Pulmonary artery endothelial cell (primary cell): ENCODE measurements at regions not wholly inside any gene's neighbourhood (a gene's known extent, or its start where the extent isn't known, plus 50 kb on each side); places are given as distances from the start of the nearest gene placed in this dataset.
"Not testable (repeated sequence)": the region's sequence is repeated elsewhere in the genome, so short reads cannot be mapped to it uniquely, and the experiment has no call there.

Source experiments
- DNase-seq: peaks from one replicate; pipeline ENCODE4 v3.0.0-alpha.2; 2011; ENCODE audit warnings: low read depth, low spot score

GRCh38 chrX:46168254-46168653 is 377.0 kb downstream of the ZNF674 start:
- DNase-seq = no peak

DNA sequence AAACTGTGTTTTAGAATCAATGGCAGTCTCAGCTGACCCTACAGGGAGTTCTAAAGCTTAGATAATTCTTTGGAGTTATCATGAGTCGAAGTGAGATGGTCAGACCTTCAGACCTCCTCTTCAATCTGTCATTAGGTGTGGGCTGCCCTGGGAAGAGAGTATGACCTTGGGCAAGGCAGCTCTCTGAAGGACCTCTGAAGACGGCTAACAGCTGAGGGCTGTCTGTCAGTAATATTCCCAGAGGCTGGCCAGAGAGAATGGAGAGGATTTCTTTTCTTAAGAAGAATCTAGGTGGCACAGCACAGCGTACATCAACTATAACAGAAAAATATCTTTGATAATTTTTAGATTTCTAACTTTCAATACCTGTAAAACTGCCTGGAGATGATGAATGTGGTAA is 379.4 kb downstream of the ZNF674 start:
- no peak for DNase-seq

DNA sequence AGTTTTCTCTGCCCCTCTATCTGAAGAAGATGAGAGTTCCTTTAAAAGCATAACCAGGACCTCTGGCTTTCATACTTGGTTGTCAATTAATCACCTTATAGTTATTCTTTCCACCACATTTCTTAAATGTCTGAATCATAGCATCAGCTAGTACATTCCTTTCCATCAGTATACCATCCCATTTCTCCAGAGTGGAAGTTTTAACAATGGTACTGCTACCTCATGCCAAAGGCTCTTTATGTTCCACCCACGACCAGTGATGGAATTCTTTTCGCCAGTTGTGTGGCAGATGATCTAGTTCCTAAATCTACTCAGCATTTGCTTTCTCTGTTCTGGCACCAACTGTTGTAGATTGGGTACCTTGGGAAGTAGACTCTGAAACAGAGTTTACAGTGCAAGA is 379.8 kb downstream of the ZNF674 start:
- DNase-seq = no peak

DNA sequence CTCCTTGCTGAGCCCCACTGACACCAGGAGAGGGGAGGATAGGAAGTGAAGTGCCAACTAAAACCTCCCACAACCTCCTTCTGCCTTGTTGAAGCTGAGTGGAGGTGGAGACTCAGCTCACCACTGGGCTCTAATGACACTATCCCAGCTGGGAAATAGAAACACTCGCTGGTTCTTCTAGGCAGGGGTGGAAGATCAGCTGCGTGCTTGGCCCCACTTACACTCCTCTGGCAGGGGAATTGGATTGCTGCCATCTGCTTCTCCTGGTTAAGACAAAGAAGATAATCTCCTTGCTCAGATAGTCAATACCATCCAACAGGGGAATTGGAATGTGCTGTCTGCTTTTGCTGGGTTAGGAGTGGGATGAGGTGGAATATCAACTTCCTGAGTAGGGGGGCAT is 392.5 kb downstream of the ZNF674 start:
- DNase-seq = no peak

GRCh38 chrX:46151332-46151731 is 393.9 kb downstream of the ZNF674 start:
- not testable (repeated sequence) for DNase-seq

GRCh38 chrX:46144566-46144965 is 400.7 kb downstream of the ZNF674 start:
- no peak for DNase-seq

DNA sequence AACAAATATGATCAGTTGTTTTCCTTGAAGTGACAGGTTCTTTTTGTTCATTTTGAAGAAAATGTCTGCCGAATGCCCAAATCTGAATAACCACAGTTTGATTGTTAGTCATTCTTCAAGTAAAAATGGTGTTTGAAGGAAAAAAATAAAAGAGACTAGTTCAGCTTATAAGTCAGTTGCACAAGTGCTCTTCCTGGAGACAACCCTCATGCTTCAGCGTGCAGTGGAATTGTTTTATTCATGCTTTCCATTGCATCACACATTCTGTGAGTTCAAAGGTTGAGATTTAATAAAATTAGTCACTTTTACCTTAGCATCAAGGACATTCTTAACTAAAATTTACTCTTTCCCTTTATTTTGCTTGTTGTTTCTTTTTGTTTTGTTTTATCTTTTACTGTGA is 404.9 kb downstream of the ZNF674 start:
- no peak for DNase-seq

- DNase-seq = no peak
These were observed 415.0 kb downstream of the ZNF674 start for GRCh38 chrX:46130247-46130646.

DNA sequence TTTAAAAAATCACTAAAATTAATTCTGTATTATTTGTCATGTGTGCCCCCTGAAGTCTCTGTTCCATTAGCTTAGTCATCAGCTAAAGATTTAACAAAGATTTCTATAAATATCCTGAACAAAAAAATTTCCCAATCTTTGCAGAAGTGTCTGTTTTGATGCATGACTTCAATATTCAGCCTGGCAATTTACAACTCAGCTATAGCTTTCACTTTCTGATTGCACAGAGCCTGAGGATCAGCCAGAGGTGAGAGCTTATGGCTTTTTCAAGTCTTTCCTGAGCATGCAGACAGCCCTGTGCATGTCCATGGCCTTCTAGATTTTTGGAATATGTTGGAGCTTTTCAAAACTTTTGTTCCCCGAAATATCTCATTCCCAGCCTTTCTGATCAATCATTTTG is 420.1 kb downstream of the ZNF674 start:
- DNase-seq = no peak

DNA sequence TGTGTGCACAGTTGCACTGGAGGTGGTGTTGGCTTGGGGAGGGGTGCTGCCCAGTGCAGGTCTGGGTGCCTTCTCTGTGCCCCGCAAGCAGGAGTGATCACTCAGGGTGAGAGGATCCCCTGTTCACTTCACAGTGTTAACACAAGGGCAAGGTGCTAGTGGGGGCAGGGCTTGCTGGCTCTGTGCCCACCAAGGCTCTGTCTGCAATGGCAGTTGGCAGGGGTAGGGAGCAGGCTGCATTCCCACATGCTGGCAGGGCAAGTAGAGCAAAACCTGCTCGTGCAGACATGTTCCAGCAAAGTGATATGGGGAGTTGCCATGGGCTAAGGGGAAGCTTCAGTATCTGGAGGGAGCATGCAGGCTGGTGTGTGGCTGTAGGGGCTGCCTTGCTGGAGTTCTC is 428.0 kb downstream of the ZNF674 start:
- DNase-seq = no peak

DNA sequence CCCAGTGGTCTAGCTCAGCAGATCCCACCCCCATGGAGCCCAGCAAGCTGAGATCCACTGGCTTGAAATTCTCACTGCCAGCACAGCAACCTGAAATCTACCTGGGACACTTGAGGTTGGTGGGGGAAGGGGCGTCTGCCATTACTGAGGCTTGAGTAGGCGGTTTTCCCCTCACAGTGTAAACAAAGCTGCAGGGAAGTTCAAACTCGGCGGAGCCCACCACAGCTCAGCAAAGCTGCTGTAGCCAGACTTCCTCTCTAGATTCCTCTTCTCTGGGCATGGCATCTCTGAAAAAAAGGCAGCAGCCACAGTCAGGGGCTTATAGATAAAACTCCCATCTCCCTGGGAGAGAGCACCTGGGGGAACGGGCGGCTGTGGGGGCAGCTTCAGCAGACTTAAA is 457.9 kb downstream of the ZNF674 start:
- DNase-seq = not testable (repeated sequence)

DNA sequence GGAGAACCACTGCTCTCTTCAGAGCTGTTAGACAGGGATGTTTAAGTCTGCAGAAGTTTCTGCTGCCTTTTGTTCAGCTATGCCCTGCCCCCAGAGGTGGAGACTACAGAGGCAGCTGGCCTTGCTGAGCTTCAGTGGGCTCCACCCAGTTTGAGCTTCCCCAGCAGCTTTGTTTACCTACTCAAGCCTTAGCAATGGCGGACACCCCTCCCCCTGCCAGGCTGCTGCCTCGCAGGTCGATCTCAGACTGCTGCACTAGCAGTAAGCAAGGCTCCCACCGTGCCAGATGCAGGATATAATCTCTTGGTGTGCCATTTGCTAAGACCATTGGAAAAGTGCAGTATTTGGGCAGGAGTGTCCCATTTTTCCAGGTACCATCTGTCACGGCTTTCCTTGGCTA is 465.1 kb downstream of the ZNF674 start:
- DNase-seq = not testable (repeated sequence)

DNA sequence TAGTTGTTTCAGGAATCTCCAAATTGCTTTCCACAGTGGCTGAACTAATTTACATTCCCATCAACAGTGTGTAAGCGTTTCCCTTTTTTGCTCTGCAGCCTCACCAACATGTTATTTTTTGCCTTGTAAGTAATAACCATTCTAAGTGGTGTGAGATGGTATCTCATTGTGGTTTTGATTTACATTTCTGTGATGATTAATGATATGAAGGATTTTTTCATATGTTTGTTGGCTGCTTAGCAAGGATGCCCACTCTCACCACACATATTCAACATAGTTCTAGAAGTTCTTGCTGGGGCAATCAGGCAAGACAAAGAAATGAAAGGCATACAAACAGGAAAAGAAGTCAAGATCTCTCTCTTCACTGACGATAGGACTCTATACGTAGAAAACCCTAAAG is 472.4 kb downstream of the ZNF674 start:
- DNase-seq = no peak

DNA sequence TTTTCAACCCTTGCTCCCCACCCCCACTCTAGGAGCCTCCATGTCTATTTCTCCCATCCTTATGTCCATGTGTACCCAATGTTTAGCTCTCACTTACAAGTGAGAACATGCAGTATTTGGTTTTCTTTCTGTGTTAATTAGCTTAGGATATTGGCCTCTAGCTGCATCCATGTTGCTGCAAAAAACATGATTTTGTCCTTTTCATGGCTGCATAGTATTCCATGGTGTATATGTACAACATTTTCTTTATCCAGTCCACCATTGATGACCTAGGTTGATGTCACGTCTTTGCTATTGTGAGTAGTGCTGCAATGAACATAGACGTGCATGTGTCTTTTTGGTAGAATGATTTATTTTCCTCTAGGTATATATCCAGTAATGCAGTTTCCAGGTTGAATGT is 472.8 kb downstream of the ZNF674 start:
- no peak for DNase-seq

DNA sequence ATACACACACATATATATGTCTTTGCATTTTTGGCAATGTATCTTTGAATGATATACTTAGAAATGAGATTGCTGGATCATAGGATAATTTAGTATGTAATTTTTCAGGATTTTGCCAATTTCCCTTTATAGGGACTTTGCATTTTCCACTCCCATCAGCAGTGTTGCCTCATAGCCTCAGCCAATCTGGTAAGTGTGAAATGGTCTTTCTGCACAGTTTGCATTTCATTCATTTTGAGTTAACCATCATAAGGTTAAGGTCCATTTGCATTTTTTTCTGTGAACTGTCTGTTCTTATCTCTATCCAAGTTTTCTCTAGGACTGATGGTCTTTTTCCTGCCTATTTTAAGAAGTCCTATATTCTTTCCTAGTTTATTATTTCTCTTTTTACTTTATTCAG is 474.8 kb downstream of the ZNF674 start:
- no peak for DNase-seq

DNA sequence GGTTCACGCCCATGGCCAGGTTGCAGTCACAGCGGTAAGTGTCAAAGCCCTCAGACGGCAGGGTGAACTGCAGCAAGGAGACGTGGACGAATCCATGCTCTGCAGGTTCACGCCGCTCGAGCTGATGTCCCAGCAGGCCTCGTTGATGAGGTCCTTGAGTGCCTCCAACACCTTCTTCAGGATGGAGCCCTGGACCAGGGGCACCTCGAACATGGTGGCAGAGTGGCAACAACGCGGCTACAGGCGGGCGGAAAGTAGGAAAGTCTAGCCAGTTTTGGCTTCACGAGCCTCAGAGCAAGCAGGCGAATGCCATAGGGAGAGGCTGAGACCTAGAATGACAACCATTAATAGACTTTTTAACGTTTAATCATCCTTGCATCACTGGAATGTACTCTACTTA is 485.9 kb downstream of the ZNF674 start:
- no peak for DNase-seq

DNA sequence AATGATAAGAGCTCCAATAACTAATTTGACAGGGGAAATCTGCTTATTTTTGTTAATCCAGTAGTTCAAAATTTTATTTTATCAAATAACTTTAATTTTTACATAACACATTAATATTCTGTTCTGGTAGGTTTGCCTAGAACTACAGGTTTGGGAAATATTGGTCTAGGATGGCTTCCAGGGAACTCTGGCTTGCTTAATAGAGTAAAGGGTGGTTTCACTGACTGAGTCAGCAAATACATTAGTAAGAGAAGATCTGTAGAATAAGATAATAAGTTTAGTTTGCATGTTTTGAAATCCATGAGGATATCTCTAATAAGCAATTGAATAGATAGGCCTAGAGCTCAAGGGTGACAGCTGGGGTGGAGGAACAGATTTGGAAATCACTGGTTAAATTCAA is 500.7 kb downstream of the ZNF674 start:
- no peak for DNase-seq

DNA sequence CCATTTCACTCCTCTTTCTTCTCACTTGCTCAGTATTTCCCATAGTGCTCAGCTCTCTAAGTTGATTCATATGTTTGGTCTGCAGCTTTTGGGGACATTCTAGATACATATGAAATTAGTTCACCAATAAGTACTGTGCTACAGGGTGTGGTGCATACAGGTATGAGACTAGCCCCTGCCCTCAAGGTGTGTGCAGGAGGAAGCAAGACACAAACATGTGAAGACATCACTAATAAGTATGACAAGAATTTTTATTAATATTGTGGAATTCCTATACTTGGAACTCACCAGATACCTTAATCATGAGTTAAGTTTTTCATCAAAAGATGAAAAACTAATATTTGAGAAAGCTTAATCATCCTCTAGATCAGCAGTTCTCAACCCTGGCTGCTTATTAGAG is 505.2 kb downstream of the ZNF674 start:
- no peak for DNase-seq

GRCh38 chrX:46039526-46039925 is 505.7 kb downstream of the ZNF674 start:
- DNase-seq = no peak

DNA sequence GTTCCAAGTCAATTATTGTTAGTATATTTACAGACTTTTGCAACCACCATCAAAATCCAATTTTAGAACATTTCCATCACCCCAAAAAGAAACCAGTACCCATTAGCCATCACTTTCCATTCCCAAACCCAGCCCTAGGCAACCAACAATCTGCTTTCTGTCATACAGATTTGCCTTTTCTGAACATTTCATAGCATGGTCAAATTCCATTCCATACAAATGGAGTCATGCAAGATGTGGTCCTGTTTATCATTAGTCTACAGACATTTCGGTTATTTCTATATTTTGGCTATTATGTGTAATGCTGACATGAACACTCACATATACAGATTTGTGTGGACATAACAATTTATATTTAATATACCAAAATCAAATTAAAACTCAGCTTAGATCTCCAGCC is 508.7 kb downstream of the ZNF674 start:
- DNase-seq = no peak

DNA sequence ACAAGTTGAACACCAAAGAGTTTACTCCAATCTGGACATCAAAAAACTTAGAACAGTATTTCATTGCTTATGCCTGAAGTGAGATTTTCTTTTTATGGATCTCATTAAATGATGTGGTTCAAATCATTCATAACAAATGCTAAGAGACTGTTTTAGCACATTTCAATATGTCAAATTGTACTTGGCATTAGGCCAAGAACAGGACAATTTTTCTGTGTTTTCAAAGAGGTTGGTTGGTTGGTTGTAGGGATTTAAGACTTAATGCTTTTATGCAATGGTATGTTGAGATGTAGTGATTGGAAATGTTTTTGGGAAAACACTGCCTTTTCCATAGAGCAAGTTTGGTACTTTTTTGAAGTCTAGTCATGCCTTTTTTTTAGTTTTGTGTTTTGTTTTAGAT is 510.4 kb downstream of the ZNF674 start:
- no peak for DNase-seq

DNA sequence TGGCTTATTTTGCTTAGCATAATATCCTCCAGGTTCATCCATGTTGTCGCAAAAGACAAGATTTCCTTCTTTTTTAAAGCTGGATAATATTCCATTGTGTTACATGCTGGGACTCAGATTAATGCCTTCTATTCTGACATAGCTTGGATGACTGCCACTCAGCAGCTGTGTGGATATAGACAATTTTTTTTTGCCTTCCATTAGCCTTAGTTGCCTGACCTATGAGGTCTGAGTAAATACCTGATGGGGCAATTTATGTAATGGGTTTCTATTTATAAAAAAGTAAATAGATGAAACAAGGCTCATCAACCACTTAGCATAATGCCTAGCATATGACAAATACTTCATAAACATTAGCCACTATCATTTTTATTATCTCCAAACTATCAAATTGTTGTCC is 515.4 kb downstream of the ZNF674 start:
- DNase-seq = no peak

- DNase-seq = no peak
These were observed 528.9 kb downstream of the ZNF674 start for GRCh38 chrX:46016296-46016695.

DNA sequence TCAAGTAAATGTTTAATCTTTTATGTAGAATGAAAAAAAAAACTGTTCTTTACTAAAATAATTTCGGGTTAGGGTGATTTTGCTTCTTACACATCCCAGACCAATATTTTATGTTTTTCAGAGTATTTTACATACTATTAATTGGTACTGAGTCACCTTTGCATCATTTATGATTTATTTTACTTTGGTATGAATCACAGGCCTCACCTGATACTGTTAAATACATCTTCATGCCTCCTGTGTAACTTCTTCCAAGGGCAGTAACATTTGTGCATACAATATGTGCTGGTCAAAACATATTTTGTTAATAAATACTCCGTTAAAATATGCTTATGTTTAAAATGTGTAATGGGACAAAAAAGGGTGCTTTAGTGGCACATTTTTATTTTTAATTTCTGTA is 529.6 kb downstream of the ZNF674 start:
- DNase-seq = no peak
